ENCODE measurements at regions not wholly inside any gene's neighbourhood (a gene's known extent, or its start where the extent isn't known, plus 50 kb on each side); places are given as distances from the start of the nearest gene placed in this dataset.

- H3K27ac ChIP-seq (ENCODE audit: extremely low read length, insufficient read depth, low read length) = no peak overlapping the region
- intact Hi-C loops (cut with micrococcal nuclease; ENCODE audit: unreplicated experiment) (no loop called here), in situ Hi-C loops (cut with HindIII; ENCODE audit: extremely low pct_ligation_motif_present, low pct_unique_long_range_greater_than_20kb) (no loop called here)
- H3K36me3 ChIP-seq (replicated peaks in 1 of 2; ENCODE audit: control insufficient read depth in 1 of 2, insufficient read depth in 2 of 2, low read length in 2 of 2) = no peaks in the 10 kb centered on the region
- no peaks in the 10 kb centered on the region for H3K9me3 ChIP-seq (ENCODE audit: low read length)
- WGBS (ENCODE audit: low lambda C conversion rate) = 20% methylated on average over 8 of the region's 9 CpGs
- POLR2A ChIA-PET = no interaction called here
- DNase-seq (ENCODE audit: low spot score) = no peak
- H2AFZ ChIP-seq (ENCODE audit: low read length) = no peak overlapping the region
- CTCF ChIA-PET (ENCODE audit: low intra/inter-chr PET ratio, low total read pairs) = no interaction called here
- no peak overlapping the region for H3K9ac ChIP-seq (ENCODE audit: insufficient read depth, low read depth, low read length)
- BruUV-seq (replicated peaks) = no TSS peak
- H3K4me1 ChIP-seq (ENCODE audit: insufficient read depth, low read length) = peaks cover 18% of the 10 kb centered on the region
- FAIRE-seq = no peak
- peak; percentile 64 for ATAC-seq
- H3K4me2 ChIP-seq (ENCODE audit: low read depth, low read length) = no peak overlapping the region
- peaks cover 8 to 70% of the 10 kb centered on the region in 2 experiments; a peak in 4 of 5 replicates for H3K27me3 ChIP-seq (ENCODE audit: control insufficient read depth in 1 of 2, insufficient read depth in 2 of 2, low read length in 2 of 2)
- H4K20me1 ChIP-seq (ENCODE audit: insufficient read depth, low read length) = 0 out of 2 replicates have a peak, but pooled peaks cover 5% of the 10 kb centered on the region
- no peaks in the 10 kb centered on the region for H3K79me2 ChIP-seq (ENCODE audit: insufficient read depth, low read length)
- no peak overlapping the region for H3K4me3 ChIP-seq (replicated peaks in 1 of 3; ENCODE audit: insufficient read depth in 1 of 3, low read depth in 2 of 3, low read length in 3 of 3)
- TF ChIP-seq GABPB1 (CRISPR knock-in tag; IDR thresholded peaks at IDR 0.05) (no peak), HNRNPLL (IDR thresholded peaks at IDR 0.05; ENCODE audit: low read depth, low read length, poor library complexity, severe bottlenecking) (peak; percentile 15), HOXA5 (CRISPR knock-in tag; IDR thresholded peaks at IDR 0.05) (no peak), HNF4A (CRISPR knock-in tag; IDR thresholded peaks at IDR 0.05) (peak; percentile 36; the same call in 1 of the 2 replicates), ZNF33A (CRISPR knock-in tag; IDR thresholded peaks at IDR 0.05; ENCODE audit: borderline replicate concordance) (no peak), ZNF687 (CRISPR knock-in tag; IDR thresholded peaks at IDR 0.05) (peak; percentile 30; the same call in 1 of the 2 replicates), GATA4 (IDR thresholded peaks at IDR 0.05; ENCODE audit: borderline replicate concordance, low read depth) (no peak), KDM4B (CRISPR knock-in tag; IDR thresholded peaks at IDR 0.05) (no peak), ZNF331 (CRISPR knock-in tag; IDR thresholded peaks at IDR 0.05) (no peak), SAFB2 (CRISPR knock-in tag; IDR thresholded peaks at IDR 0.05; ENCODE audit: borderline replicate concordance, low read depth) (no peak), EEA1 (CRISPR knock-in tag; IDR thresholded peaks at IDR 0.05; ENCODE audit: borderline replicate concordance) (no peak), RXRB (CRISPR knock-in tag; IDR thresholded peaks at IDR 0.05; ENCODE audit: borderline replicate concordance) (no peak), ZSCAN12 (CRISPR knock-in tag; IDR thresholded peaks at IDR 0.05) (no peak), STAG1 (CRISPR knock-in tag; IDR thresholded peaks at IDR 0.05) (no peak), REXO4 (CRISPR knock-in tag; IDR thresholded peaks at IDR 0.05; ENCODE audit: borderline replicate concordance) (no peak), ZNF264 (CRISPR knock-in tag; IDR thresholded peaks at IDR 0.05) (no peak), NKX3-1 (CRISPR knock-in tag; IDR thresholded peaks at IDR 0.05) (no peak), ZKSCAN8 (CRISPR knock-in tag; IDR thresholded peaks at IDR 0.05; ENCODE audit: borderline replicate concordance) (no peak), ZNF572 (CRISPR knock-in tag; IDR thresholded peaks at IDR 0.05) (no peak), ZBTB37 (CRISPR knock-in tag; IDR thresholded peaks at IDR 0.05) (no peak), JDP2 (CRISPR knock-in tag; IDR thresholded peaks at IDR 0.05; ENCODE audit: borderline replicate concordance) (no peak), ZNF614 (CRISPR knock-in tag; IDR thresholded peaks at IDR 0.05; ENCODE audit: borderline replicate concordance) (no peak), ZFX (CRISPR knock-in tag; IDR thresholded peaks at IDR 0.05; ENCODE audit: low read depth) (peak; percentile 31; the same call in 1 of the 2 replicates)
Observed at GRCh38 chr3:127087441-127087840, 104.5 kb downstream of the PLXNA1 start.
